OCI-LY1 (cell line): ENCODE measurements at regions not wholly inside any gene's neighbourhood (a gene's known extent, or its start where the extent isn't known, plus 50 kb on each side); places are given as distances from the start of the nearest gene placed in this dataset.
"Not testable (repeated sequence)": the region's sequence is repeated elsewhere in the genome, so short reads cannot be mapped to it uniquely, and the experiment has no call there.

ENCODE experiments used
- H2AFZ ChIP-seq: fragments of 200-600 bp; sonication (generic), shearing (Covaris generic); 2 replicates; pipeline ENCODE4 v1.6.0; 2014; ENCODE audit warnings: antibody characterized with exemption, mild to moderate bottlenecking, low read length
- H3F3A ChIP-seq: fragments of 200-600 bp; sonication (generic), shearing (Covaris generic); 2 replicates; pipeline ENCODE4 v1.6.0; 2014; ENCODE audit warnings: mild to moderate bottlenecking, antibody characterized with exemption, low read length, moderate library complexity; ENCODE audit not compliant: insufficient read depth
- H3K27ac ChIP-seq: fragments of 200-600 bp; sonication (generic); 2 replicates; pipeline ENCODE4 v1.5.1; 2014; ENCODE audit warnings: low read length, mixed run types, mild to moderate bottlenecking, low read depth; ENCODE audit not compliant: poor library complexity, severe bottlenecking
- H3K27me3 ChIP-seq: fragments of 200-600 bp; sonication (generic); 2 replicates; pipeline ENCODE4 v1.6.0; 2014; ENCODE audit warnings: antibody characterized with exemption, mild to moderate bottlenecking, low read length, moderate library complexity; ENCODE audit not compliant: insufficient read depth
- H3K36me3 ChIP-seq: fragments of 200-600 bp; sonication (generic); 2 replicates; pipeline ENCODE4 v1.6.1; 2014; ENCODE audit warnings: mild to moderate bottlenecking, antibody characterized with exemption, low read length, moderate library complexity, mixed read lengths; ENCODE audit not compliant: insufficient read depth
- H3K4me1 ChIP-seq: fragments of 200-600 bp; sonication (generic); 2 replicates; pipeline ENCODE4 v1.5.1; 2014; ENCODE audit warnings: mild to moderate bottlenecking, low read length, moderate library complexity; ENCODE audit not compliant: insufficient read depth, severe bottlenecking
- H3K4me2 ChIP-seq: fragments of 200-600 bp; sonication (generic), shearing (Covaris generic); 2 replicates; pipeline ENCODE4 v1.6.1; 2014; ENCODE audit warnings: low read length
- H3K4me3 ChIP-seq: fragments of 200-600 bp; sonication (generic); 2 replicates; pipeline ENCODE4 v1.5.1; 2014; ENCODE audit warnings: low read length, low read depth, mild to moderate bottlenecking, mixed read lengths; ENCODE audit not compliant: poor library complexity, severe bottlenecking
- H3K79me2 ChIP-seq: fragments of 200-600 bp; shearing (Covaris generic); 2 replicates; pipeline ENCODE4 v1.6.1; 2016; ENCODE audit warnings: mixed run types, low read length, mixed read lengths; ENCODE audit not compliant: insufficient read depth
- H3K9ac ChIP-seq: fragments of 200-600 bp; sonication (generic), shearing (Covaris generic); 2 replicates; pipeline ENCODE4 v1.6.1; 2014; ENCODE audit warnings: mild to moderate bottlenecking, low read length, mixed read lengths
- H3K9me2 ChIP-seq: fragments of 200-600 bp; sonication (generic), shearing (Covaris generic); 2 replicates; pipeline ENCODE4 v1.6.1; 2014; ENCODE audit warnings: low read depth, mild to moderate bottlenecking, low read length, mixed read lengths
- H3K9me3 ChIP-seq: fragments of 200-600 bp; shearing (Covaris generic); 2 replicates; pipeline ENCODE4 v1.6.1; 2014; ENCODE audit warnings: low read length, mixed read lengths
- H4K20me1 ChIP-seq: fragments of 200-600 bp; sonication (generic), shearing (Covaris generic); 2 replicates; pipeline ENCODE4 v1.6.0; 2016; ENCODE audit warnings: mild to moderate bottlenecking, low read length; ENCODE audit not compliant: insufficient read depth
- CTCF ChIP-seq: fragments of 200-600 bp; sonication (generic), shearing (Covaris generic); IDR thresholded peaks from 2 replicates; pipeline ENCODE4 v1.5.1; 2017; ENCODE audit warnings: mild to moderate bottlenecking, antibody characterized with exemption, low read length, moderate library complexity, mixed read lengths
- EZH2 ChIP-seq: fragments of 200-600 bp; sonication (generic), shearing (Covaris generic); IDR thresholded peaks from 2 replicates; pipeline ENCODE4 v1.8.0; 2017; ENCODE audit warnings: borderline replicate concordance, mixed run types, mild to moderate bottlenecking, antibody characterized with exemption, low read length, moderate library complexity, mixed read lengths

- H2AFZ ChIP-seq, result no peak overlapping the region
- H3K9ac ChIP-seq, result no peak overlapping the region
- H3K4me1 ChIP-seq, result no peaks in the 10 kb centered on the region
- no peaks in the 10 kb centered on the region for H3F3A ChIP-seq
- H3K4me2 ChIP-seq, result no peak overlapping the region
- H3K79me2 ChIP-seq, result no peaks in the 10 kb centered on the region
- H3K9me3 ChIP-seq, result no peaks in the 10 kb centered on the region
- no peaks in the 10 kb centered on the region for H3K36me3 ChIP-seq
- no peaks in the 10 kb centered on the region for H4K20me1 ChIP-seq
- TF ChIP-seq CTCF, result no peak
- TF ChIP-seq EZH2, result no peak
- no peak overlapping the region for H3K4me3 ChIP-seq
- 0 out of 2 replicates have a peak, but pooled peaks cover 4% of the 10 kb centered on the region for H3K27me3 ChIP-seq
- no peaks in the 10 kb centered on the region for H3K9me2 ChIP-seq
- no peak overlapping the region for H3K27ac ChIP-seq
These were observed 232.1 kb downstream of the TM9SF2 start for GRCh38 chr13:99733346-99733745.

- H4K20me1 ChIP-seq, result no peaks in the 10 kb centered on the region
- H3K9ac ChIP-seq, result no peak overlapping the region
- no peaks in the 10 kb centered on the region for H3K79me2 ChIP-seq
- H3F3A ChIP-seq, result no peaks in the 10 kb centered on the region
- H3K27me3 ChIP-seq, result 0 out of 2 replicates have a peak, but pooled peaks cover 4% of the 10 kb centered on the region
- TF ChIP-seq EZH2, result no peak
- TF ChIP-seq CTCF, result no peak
- no peak overlapping the region for H3K4me3 ChIP-seq
- H3K9me2 ChIP-seq, result no peaks in the 10 kb centered on the region
- no peak overlapping the region for H2AFZ ChIP-seq
- H3K4me1 ChIP-seq, result no peaks in the 10 kb centered on the region
- no peaks in the 10 kb centered on the region for H3K36me3 ChIP-seq
- H3K4me2 ChIP-seq, result no peak overlapping the region
- H3K9me3 ChIP-seq, result no peaks in the 10 kb centered on the region
- H3K27ac ChIP-seq, result no peak overlapping the region
These were observed 230.5 kb downstream of the TM9SF2 start for GRCh38 chr13:99731747-99732146.

GRCh38 chr13:99730403-99730802 is 229.1 kb downstream of the TM9SF2 start:
- Histone ChIP-seq H3K36me3 (no peaks in the 10 kb centered on the region), H2AFZ (no peak overlapping the region), H3K27ac (no peak overlapping the region), H3K9ac (no peak overlapping the region), H3K4me1 (no peaks in the 10 kb centered on the region), H3K79me2 (no peaks in the 10 kb centered on the region), H3K27me3 (0 out of 2 replicates have a peak, but pooled peaks cover 4% of the 10 kb centered on the region), H3K9me2 (no peaks in the 10 kb centered on the region), H3K4me3 (no peak overlapping the region), H4K20me1 (no peaks in the 10 kb centered on the region), H3F3A (no peaks in the 10 kb centered on the region), H3K9me3 (no peaks in the 10 kb centered on the region), H3K4me2 (no peak overlapping the region)
- no peak for TF ChIP-seq EZH2

- no peaks in the 10 kb centered on the region for H3K79me2 ChIP-seq
- H3K4me3 ChIP-seq, result no peak overlapping the region
- no peak overlapping the region for H3K27ac ChIP-seq
- no peaks in the 10 kb centered on the region for H3K9me2 ChIP-seq
- H3K36me3 ChIP-seq, result no peaks in the 10 kb centered on the region
- TF ChIP-seq EZH2 (no peak), CTCF (no peak)
- H3K4me2 ChIP-seq, result no peak overlapping the region
- H4K20me1 ChIP-seq, result no peaks in the 10 kb centered on the region
- no peaks in the 10 kb centered on the region for H3K9me3 ChIP-seq
- H3K4me1 ChIP-seq, result no peaks in the 10 kb centered on the region
- no peak overlapping the region for H2AFZ ChIP-seq
- H3K27me3 ChIP-seq, result 0 out of 2 replicates have a peak, but pooled peaks cover 4% of the 10 kb centered on the region
- no peak overlapping the region for H3K9ac ChIP-seq
- H3F3A ChIP-seq, result no peaks in the 10 kb centered on the region
These were observed 228.5 kb downstream of the TM9SF2 start for GRCh38 chr13:99729745-99730144.

GRCh38 chr13:99727651-99728050 is 226.4 kb downstream of the TM9SF2 start:
- H2AFZ ChIP-seq, H3K27me3 ChIP-seq, H3K4me1 ChIP-seq, H3K9me2 ChIP-seq, H3K9ac ChIP-seq, H4K20me1 ChIP-seq, H3K79me2 ChIP-seq, H3K9me3 ChIP-seq, H3K27ac ChIP-seq, H3K4me3 ChIP-seq, H3K36me3 ChIP-seq, H3F3A ChIP-seq, H3K4me2 ChIP-seq: not testable (repeated sequence)
